HepG2 (cell line): ENCODE measurements at regions not wholly inside any gene's neighbourhood (a gene's known extent, or its start where the extent isn't known, plus 50 kb on each side); places are given as distances from the start of the nearest gene placed in this dataset.

Source experiments
- ATAC-seq: fragments of 200-7000 bp; cut with Tn5 transposase; 3 replicates; pipeline ENCODE4 v1.9.1; 2020; ENCODE audit warnings: mild to moderate bottlenecking, moderate library complexity
- BruUV-seq: library from RNA; stranded (reverse); fragments of 400-500 nt; replicated peaks from 2 replicates; lab custom pipeline; 2021; lab: Mats Ljungman, UMichigan
- CTCF ChIA-PET: fragments of 300-600 bp; formaldehyde crosslinking; extraction: SDS; loops from one replicate; lab custom pipeline; 2021; ENCODE audit warnings: low total read pairs, inconsistent platforms, low intra/inter-chr PET ratio; lab: Yijun Ruan, JAX
- POLR2A ChIA-PET: fragments of 350-600 bp; sonication (Branson Sonifier 250); formaldehyde crosslinking; loops from one replicate; lab custom pipeline; 2020; ENCODE audit warnings: antibody characterized with exemption, inconsistent platforms; lab: Yijun Ruan, JAX
- DNase-seq: peaks from one replicate; pipeline ENCODE4 v3.0.0-alpha.2; 2015; ENCODE audit warnings: low spot score
- FAIRE-seq: peaks from 3 replicates; lab custom pipeline; 2011; peaks lifted over from hg19 to GRCh38; lab: Jason Lieb, UNC
- H2AFZ ChIP-seq: one replicate; pipeline ENCODE4 v1.6.1; 2011; ENCODE audit warnings: low read length, inconsistent platforms
- H3K27ac ChIP-seq: fragments of 300-600 bp; 3 replicates; pipeline ENCODE4 v1.8.0; 2011; ENCODE audit warnings: mixed run types, mild to moderate bottlenecking, mixed read lengths, low read length, inconsistent platforms; ENCODE audit not compliant: insufficient read depth; ENCODE audit errors: extremely low read length
- H3K27me3 ChIP-seq, 2 experiments: fragments of 200-600 bp in 1 of 2; 2 replicates in 1 of 2; 3 replicates in 1 of 2; pipeline versions ENCODE4 v1.6.0 to v1.8.0; 2011; ENCODE audit warnings: low read length in 2 of 2, mild to moderate bottlenecking in 2 of 2, moderate library complexity in 2 of 2, inconsistent platforms in 1 of 2; ENCODE audit not compliant: insufficient read depth in 2 of 2, control insufficient read depth in 1 of 2
- H3K36me3 ChIP-seq, 2 experiments: fragments of 200-600 bp in 1 of 2; replicated peaks in 1 of 2; 2 replicates in 1 of 2; 3 replicates in 1 of 2; pipeline versions ENCODE4 v1.5.1 to v1.8.0; 2011; ENCODE audit warnings: low read length in 2 of 2, inconsistent platforms in 1 of 2; ENCODE audit not compliant: insufficient read depth in 2 of 2, control insufficient read depth in 1 of 2
- H3K4me1 ChIP-seq: 2 replicates; pipeline ENCODE4 v1.5.1; 2012; ENCODE audit warnings: low read length, inconsistent platforms; ENCODE audit not compliant: insufficient read depth
- H3K4me2 ChIP-seq: 2 replicates; pipeline ENCODE4 v1.6.0; 2011; ENCODE audit warnings: low read depth, low read length, inconsistent platforms
- H3K4me3 ChIP-seq, 3 experiments: fragments of 200-600 bp in 1 of 3; sonication (generic), shearing (Covaris generic) in 1 of 3; replicated peaks in 1 of 3; 2 replicates each; pipeline ENCODE4 v1.5.1; 2011 to 2016; ENCODE audit warnings: low read length in 3 of 3, inconsistent platforms in 2 of 3, low read depth in 2 of 3, mild to moderate bottlenecking in 2 of 3, control low read depth in 1 of 3, mixed read lengths in 1 of 3; ENCODE audit not compliant: insufficient read depth in 1 of 3
- H3K79me2 ChIP-seq: one replicate; pipeline ENCODE4 v1.6.1; 2011; ENCODE audit warnings: low read length, inconsistent platforms; ENCODE audit not compliant: insufficient read depth
- H3K9ac ChIP-seq: 2 replicates; pipeline ENCODE4 v1.6.0; 2011; ENCODE audit warnings: mild to moderate bottlenecking, low read depth, low read length, inconsistent platforms; ENCODE audit not compliant: insufficient read depth
- H3K9me3 ChIP-seq: 2 replicates; pipeline ENCODE4 v1.5.1; 2012; ENCODE audit warnings: mild to moderate bottlenecking, low read length
- H4K20me1 ChIP-seq: 2 replicates; pipeline ENCODE4 v1.6.0; 2011; ENCODE audit warnings: inconsistent platforms, mild to moderate bottlenecking, low read length, moderate library complexity; ENCODE audit not compliant: insufficient read depth
- ATM ChIP-seq: fragments of 450-650 bp; IDR thresholded peaks from 2 replicates; pipeline ENCODE4 v1.7.1; 2017; ENCODE audit warnings: mild to moderate bottlenecking, borderline replicate concordance
- HNRNPK ChIP-seq: fragments of 200-400 bp; formaldehyde crosslinking; IDR thresholded peaks from 2 replicates; pipeline ENCODE4 v1.6.1; 2018; ENCODE audit warnings: low read length, low read depth, moderate library complexity, mild to moderate bottlenecking; ENCODE audit not compliant: poor library complexity, severe bottlenecking
- HOXA3 ChIP-seq: sonication (generic); formaldehyde crosslinking; IDR thresholded peaks from 2 replicates; pipeline ENCODE4 v1.5.0; 2020; ENCODE audit warnings: missing genetic modification reagents
- MED8 ChIP-seq: sonication (generic); formaldehyde crosslinking; IDR thresholded peaks from 2 replicates; pipeline ENCODE4 v1.8.1; 2023; ENCODE audit warnings: mild to moderate bottlenecking, missing genetic modification reagents; ENCODE audit not compliant: insufficient replicate concordance
- POLR2AphosphoS5 ChIP-seq: IDR thresholded peaks from 2 replicates; pipeline ENCODE4 v1.6.1; 2012; ENCODE audit warnings: low read depth, low read length
- RAD51 ChIP-seq: fragments of 450-650 bp; IDR thresholded peaks from 2 replicates; pipeline ENCODE4 v1.6.1; 2016; ENCODE audit warnings: borderline replicate concordance
- RFX3 ChIP-seq: IDR thresholded peaks from 2 replicates; pipeline ENCODE4 v1.6.1; 2016; ENCODE audit warnings: missing biosample characterization, missing genetic modification reagents
- SATB2 ChIP-seq: sonication (generic); formaldehyde crosslinking; IDR thresholded peaks from 2 replicates; pipeline ENCODE4 v1.5.0; 2020; ENCODE audit warnings: missing genetic modification reagents
- ZBTB1 ChIP-seq: sonication (generic); formaldehyde crosslinking; IDR thresholded peaks from 2 replicates; pipeline ENCODE4 v1.4.0; 2020; ENCODE audit warnings: missing genetic modification reagents, borderline replicate concordance
- ZBTB7B ChIP-seq: sonication (generic); formaldehyde crosslinking; IDR thresholded peaks from 2 replicates; pipeline ENCODE4 v1.4.0; 2020; ENCODE audit warnings: missing genetic modification reagents
- ZKSCAN8 ChIP-seq: IDR thresholded peaks from 2 replicates; pipeline ENCODE4 v1.6.1; 2016; ENCODE audit warnings: borderline replicate concordance, missing genetic modification reagents, missing compliant biosample characterization
- ZNF326 ChIP-seq: sonication (generic); formaldehyde crosslinking; IDR thresholded peaks from 2 replicates; pipeline ENCODE4 v1.4.0; 2020; ENCODE audit warnings: missing genetic modification reagents, borderline replicate concordance
- ZSCAN25 ChIP-seq: sonication (generic); formaldehyde crosslinking; IDR thresholded peaks from 2 replicates; pipeline ENCODE4 v1.8.0; 2022; ENCODE audit warnings: mild to moderate bottlenecking, missing genetic modification reagents
- whole genome bisulfite sequencing: methylation state at CpG from one replicate; pipeline ENCODE4 v1.1.6; 2017; ENCODE audit warnings: low lambda C conversion rate; 5-methylcytosine and 5-hydroxymethylcytosine counted together
- in situ Hi-C: cut with HindIII; loops from 2 replicates; pipeline ENCODE4 v1.10.0; 2017; ENCODE audit warnings: low pct_unique_long_range_greater_than_20kb; ENCODE audit not compliant: extremely low pct_ligation_motif_present
- intact Hi-C: fragments of 100-400 bp; cut with micrococcal nuclease; formaldehyde crosslinking; loops from one replicate; pipeline ENCODE4 v1.10.0; 2022; ENCODE audit not compliant: unreplicated experiment
- TF ChIP-seq, protein P1 (sequence below): sonication (generic); formaldehyde crosslinking; IDR thresholded peaks from 2 replicates; pipeline ENCODE4 v1.4.0; 2020; ENCODE audit warnings: mild to moderate bottlenecking, missing genetic modification reagents
- TF ChIP-seq, protein P2 (sequence below): sonication (generic); formaldehyde crosslinking; IDR thresholded peaks from 2 replicates; pipeline ENCODE4 v1.5.0; 2020; ENCODE audit warnings: missing genetic modification reagents, mild to moderate bottlenecking, borderline replicate concordance
- TF ChIP-seq, protein P3 (sequence below): sonication (generic); formaldehyde crosslinking; IDR thresholded peaks from 2 replicates; pipeline ENCODE4 v1.9.0; 2021; ENCODE audit warnings: missing genetic modification reagents, mild to moderate bottlenecking, borderline replicate concordance
- TF ChIP-seq, protein P4 (sequence below): IDR thresholded peaks from 2 replicates; pipeline ENCODE4 v1.6.1; 2016; ENCODE audit warnings: low read depth, control low read depth
- TF ChIP-seq, protein P5 (sequence below): sonication (generic); formaldehyde crosslinking; IDR thresholded peaks from 2 replicates; pipeline ENCODE4 v1.5.0; 2020; ENCODE audit warnings: missing genetic modification reagents
- TF ChIP-seq, protein P6 (sequence below): IDR thresholded peaks from 2 replicates; pipeline ENCODE4 v1.6.1; 2016; ENCODE audit warnings: control low read depth

DNA sequence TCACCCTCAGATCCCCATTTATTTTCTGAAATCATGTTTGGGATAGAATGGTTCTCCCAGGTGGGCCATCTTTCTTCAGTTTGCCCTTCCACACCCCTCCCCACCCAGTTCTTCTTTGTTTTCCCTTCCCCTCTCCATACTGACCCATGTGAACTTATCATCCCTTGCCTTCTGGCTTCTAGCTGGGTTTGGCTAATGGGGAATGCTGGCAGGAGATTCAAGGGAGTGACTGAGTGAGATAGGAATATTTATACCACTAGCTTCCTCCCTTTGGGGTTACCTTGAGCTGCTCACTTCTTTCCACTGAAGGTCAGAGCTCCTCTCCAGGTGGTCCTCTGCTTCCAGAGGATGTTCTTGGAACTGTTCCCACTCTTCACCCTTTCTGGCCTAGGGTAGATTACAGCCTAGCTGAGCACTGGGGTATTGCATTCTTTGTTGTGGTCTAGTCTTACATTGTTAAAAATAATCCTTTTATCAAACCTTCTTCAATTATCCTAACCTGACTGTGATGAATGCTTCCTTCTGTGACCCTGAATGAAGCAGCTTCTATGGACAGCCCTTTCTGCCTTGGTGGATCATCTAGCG is 88.3 kb upstream of the ATP2B1 start:
- Histone ChIP-seq H3K79me2 (no peaks in the 10 kb centered on the region), H3K4me1 (peaks cover 1% of the 10 kb centered on the region), H3K27ac (no peak overlapping the region), H2AFZ (no peak overlapping the region), H3K9ac (no peak overlapping the region), H4K20me1 (no peaks in the 10 kb centered on the region), H3K27me3 (no peaks in the 10 kb centered on the region), H3K4me2 (no peak overlapping the region), H3K36me3 (no peaks in the 10 kb centered on the region), H3K4me3 (no peak overlapping the region), H3K9me3 (no peaks in the 10 kb centered on the region)
- in situ Hi-C loops, result no loop called here
- TF ChIP-seq ZSCAN25 (CRISPR knock-in tag), result no peak
- no peak for TF ChIP-seq POLR2AphosphoS5
- no peak for TF ChIP-seq SATB2 (CRISPR knock-in tag)
- TF ChIP-seq RFX3 (CRISPR knock-in tag), result no peak
- TF ChIP-seq RAD51, result no peak
- TF ChIP-seq, protein P1, sequence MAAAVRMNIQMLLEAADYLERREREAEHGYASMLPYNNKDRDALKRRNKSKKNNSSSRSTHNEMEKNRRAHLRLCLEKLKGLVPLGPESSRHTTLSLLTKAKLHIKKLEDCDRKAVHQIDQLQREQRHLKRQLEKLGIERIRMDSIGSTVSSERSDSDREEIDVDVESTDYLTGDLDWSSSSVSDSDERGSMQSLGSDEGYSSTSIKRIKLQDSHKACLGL, result no peak
- TF ChIP-seq, protein P2, sequence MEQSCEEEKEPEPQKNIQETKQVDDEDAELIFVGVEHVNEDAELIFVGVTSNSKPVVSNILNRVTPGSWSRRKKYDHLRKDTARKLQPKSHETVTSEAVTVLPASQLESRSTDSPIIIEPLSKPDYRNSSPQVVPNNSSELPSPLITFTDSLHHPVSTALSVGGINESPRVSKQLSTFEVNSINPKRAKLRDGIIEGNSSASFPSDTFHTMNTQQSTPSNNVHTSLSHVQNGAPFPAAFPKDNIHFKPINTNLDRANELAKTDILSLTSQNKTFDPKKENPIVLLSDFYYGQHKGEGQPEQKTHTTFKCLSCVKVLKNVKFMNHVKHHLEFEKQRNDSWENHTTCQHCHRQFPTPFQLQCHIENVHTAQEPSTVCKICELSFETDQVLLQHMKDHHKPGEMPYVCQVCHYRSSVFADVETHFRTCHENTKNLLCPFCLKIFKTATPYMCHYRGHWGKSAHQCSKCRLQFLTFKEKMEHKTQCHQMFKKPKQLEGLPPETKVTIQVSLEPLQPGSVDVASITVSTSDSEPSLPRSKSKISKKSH (CRISPR knock-in tag), result no peak
- TF ChIP-seq ZKSCAN8, result no peak
- no peak for TF ChIP-seq HOXA3 (CRISPR knock-in tag)
- no peak for TF ChIP-seq HNRNPK
- TF ChIP-seq, protein P3, sequence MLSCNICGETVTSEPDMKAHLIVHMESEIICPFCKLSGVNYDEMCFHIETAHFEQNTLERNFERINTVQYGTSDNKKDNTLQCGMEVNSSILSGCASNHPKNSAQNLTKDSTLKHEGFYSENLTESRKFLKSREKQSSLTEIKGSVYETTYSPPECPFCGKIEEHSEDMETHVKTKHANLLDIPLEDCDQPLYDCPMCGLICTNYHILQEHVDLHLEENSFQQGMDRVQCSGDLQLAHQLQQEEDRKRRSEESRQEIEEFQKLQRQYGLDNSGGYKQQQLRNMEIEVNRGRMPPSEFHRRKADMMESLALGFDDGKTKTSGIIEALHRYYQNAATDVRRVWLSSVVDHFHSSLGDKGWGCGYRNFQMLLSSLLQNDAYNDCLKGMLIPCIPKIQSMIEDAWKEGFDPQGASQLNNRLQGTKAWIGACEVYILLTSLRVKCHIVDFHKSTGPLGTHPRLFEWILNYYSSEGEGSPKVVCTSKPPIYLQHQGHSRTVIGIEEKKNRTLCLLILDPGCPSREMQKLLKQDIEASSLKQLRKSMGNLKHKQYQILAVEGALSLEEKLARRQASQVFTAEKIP (CRISPR knock-in tag), result no peak
- TF ChIP-seq, protein P4, sequence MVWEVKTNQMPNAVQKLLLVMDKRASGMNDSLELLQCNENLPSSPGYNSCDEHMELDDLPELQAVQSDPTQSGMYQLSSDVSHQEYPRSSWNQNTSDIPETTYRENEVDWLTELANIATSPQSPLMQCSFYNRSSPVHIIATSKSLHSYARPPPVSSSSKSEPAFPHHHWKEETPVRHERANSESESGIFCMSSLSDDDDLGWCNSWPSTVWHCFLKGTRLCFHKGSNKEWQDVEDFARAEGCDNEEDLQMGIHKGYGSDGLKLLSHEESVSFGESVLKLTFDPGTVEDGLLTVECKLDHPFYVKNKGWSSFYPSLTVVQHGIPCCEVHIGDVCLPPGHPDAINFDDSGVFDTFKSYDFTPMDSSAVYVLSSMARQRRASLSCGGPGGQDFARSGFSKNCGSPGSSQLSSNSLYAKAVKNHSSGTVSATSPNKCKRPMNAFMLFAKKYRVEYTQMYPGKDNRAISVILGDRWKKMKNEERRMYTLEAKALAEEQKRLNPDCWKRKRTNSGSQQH (CRISPR knock-in tag), result no peak
- TF ChIP-seq, protein P5, sequence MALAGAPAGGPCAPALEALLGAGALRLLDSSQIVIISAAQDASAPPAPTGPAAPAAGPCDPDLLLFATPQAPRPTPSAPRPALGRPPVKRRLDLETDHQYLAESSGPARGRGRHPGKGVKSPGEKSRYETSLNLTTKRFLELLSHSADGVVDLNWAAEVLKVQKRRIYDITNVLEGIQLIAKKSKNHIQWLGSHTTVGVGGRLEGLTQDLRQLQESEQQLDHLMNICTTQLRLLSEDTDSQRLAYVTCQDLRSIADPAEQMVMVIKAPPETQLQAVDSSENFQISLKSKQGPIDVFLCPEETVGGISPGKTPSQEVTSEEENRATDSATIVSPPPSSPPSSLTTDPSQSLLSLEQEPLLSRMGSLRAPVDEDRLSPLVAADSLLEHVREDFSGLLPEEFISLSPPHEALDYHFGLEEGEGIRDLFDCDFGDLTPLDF, result no peak
- TF ChIP-seq, protein P6, sequence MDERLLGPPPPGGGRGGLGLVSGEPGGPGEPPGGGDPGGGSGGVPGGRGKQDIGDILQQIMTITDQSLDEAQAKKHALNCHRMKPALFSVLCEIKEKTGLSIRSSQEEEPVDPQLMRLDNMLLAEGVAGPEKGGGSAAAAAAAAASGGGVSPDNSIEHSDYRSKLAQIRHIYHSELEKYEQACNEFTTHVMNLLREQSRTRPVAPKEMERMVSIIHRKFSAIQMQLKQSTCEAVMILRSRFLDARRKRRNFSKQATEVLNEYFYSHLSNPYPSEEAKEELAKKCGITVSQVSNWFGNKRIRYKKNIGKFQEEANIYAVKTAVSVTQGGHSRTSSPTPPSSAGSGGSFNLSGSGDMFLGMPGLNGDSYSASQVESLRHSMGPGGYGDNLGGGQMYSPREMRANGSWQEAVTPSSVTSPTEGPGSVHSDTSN (CRISPR knock-in tag), result no peak
- TF ChIP-seq ZBTB1 (CRISPR knock-in tag), result no peak
- no peak for TF ChIP-seq MED8 (CRISPR knock-in tag)
- TF ChIP-seq ATM, result no peak
- no peak for TF ChIP-seq ZNF326 (CRISPR knock-in tag)
- no peak for TF ChIP-seq ZBTB7B (CRISPR knock-in tag)
- ChIA-PET POLR2A (no interaction called here), CTCF (no interaction called here)
- no peak for ATAC-seq
- no peak for DNase-seq
- FAIRE-seq, result no peak
- 30% methylated on average over 1 of the region's 1 CpG for WGBS
- intact Hi-C loops, result no loop called here
- no TSS peak for BruUV-seq
